T-helper 1 cell treated with Interleukin-12 subunit alpha and Interleukin-12 subunit beta and Interleukin-4 antibody, amounts not matched to agents 30 ng/mL and 1 ng/mL, for 36 hours (primary cell): ENCODE measurements at regions not wholly inside any gene's neighbourhood (a gene's known extent, or its start where the extent isn't known, plus 50 kb on each side); places are given as distances from the start of the nearest gene placed in this dataset.

ENCODE experiments used
- intact Hi-C: fragments of 100-400 bp; cut with micrococcal nuclease; formaldehyde crosslinking; loops from one replicate; pipeline ENCODE4 v1.15.1; 2024

GRCh38 chr13:53474878-53475277, 446.3 kb downstream of the OLFM4 start:
- intact Hi-C loops: no loop called here

GRCh38 chr13:53490752-53491151, 462.1 kb downstream of the OLFM4 start:
- intact Hi-C loops: no loop called here

- intact Hi-C loops: no loop called here
Measured at GRCh38 chr13:53494406-53494805, 465.8 kb downstream of the OLFM4 start.

GRCh38 chr13:53499576-53500133, 471.0 kb downstream of the OLFM4 start:
- intact Hi-C loops: no loop called here

GRCh38 chr13:53501387-53501786, 472.8 kb downstream of the OLFM4 start:
- intact Hi-C loops: no loop called here

- intact Hi-C loops: no loop called here
Measured at GRCh38 chr13:53507741-53508140, 479.1 kb downstream of the OLFM4 start.

- intact Hi-C loops: no loop called here
Measured at GRCh38 chr13:53512635-53513034, 484.0 kb downstream of the OLFM4 start.

- intact Hi-C loops: no loop called here
Measured at GRCh38 chr13:53513226-53513625, 484.6 kb downstream of the OLFM4 start.

- intact Hi-C loops: no loop called here
Measured at GRCh38 chr13:53520132-53520531, 491.5 kb downstream of the OLFM4 start.

GRCh38 chr13:53522034-53522433, 493.4 kb downstream of the OLFM4 start:
- intact Hi-C loops: no loop called here

GRCh38 chr13:53537586-53537985, 509.0 kb downstream of the OLFM4 start:
- intact Hi-C loops: no loop called here

- intact Hi-C loops: no loop called here
Measured at GRCh38 chr13:53545340-53545941, 516.8 kb downstream of the OLFM4 start.

GRCh38 chr13:53560556-53560955, 531.9 kb downstream of the OLFM4 start:
- intact Hi-C loops: no loop called here

GRCh38 chr13:53562419-53562818, 533.8 kb downstream of the OLFM4 start:
- intact Hi-C loops: no loop called here

GRCh38 chr13:53568491-53568890, 539.9 kb downstream of the OLFM4 start:
- intact Hi-C loops: no loop called here

GRCh38 chr13:53569453-53569852, 540.8 kb downstream of the OLFM4 start:
- intact Hi-C loops: no loop called here

GRCh38 chr13:53601113-53601512, 572.5 kb downstream of the OLFM4 start:
- intact Hi-C loops: no loop called here

- intact Hi-C loops: no loop called here
Measured at GRCh38 chr13:53605326-53605725, 576.7 kb downstream of the OLFM4 start.

GRCh38 chr13:53612200-53612599, 583.6 kb downstream of the OLFM4 start:
- intact Hi-C loops: no loop called here

GRCh38 chr13:53622456-53622855, 593.8 kb downstream of the OLFM4 start:
- intact Hi-C loops: no loop called here

GRCh38 chr13:53623146-53623545, 594.5 kb downstream of the OLFM4 start:
- intact Hi-C loops: no loop called here

- intact Hi-C loops: no loop called here
Measured at GRCh38 chr13:53631511-53631910, 602.9 kb downstream of the OLFM4 start.

GRCh38 chr13:53638040-53638439, 609.4 kb downstream of the OLFM4 start:
- intact Hi-C loops: no loop called here

- intact Hi-C loops: no loop called here
Measured at GRCh38 chr13:53642306-53642705, 613.7 kb downstream of the OLFM4 start.
